Cardiac septum (tissue), 1 donor: ENCODE measurements at regions not wholly inside any gene's neighbourhood (a gene's known extent, or its start where the extent isn't known, plus 50 kb on each side); places are given as distances from the start of the nearest gene placed in this dataset.

Source experiments
- DNase-seq: peaks from one replicate; pipeline ENCODE4 v3.0.0-alpha.2; 2020; ENCODE audit warnings: low spot score
- intact Hi-C: fragments of 100-400 bp; cut with DNase I; formaldehyde crosslinking; loops from one replicate; pipeline ENCODE4 v1.14.0; 2022
- donor health status: DM: no; HTN: no; CAD: no.

- no peak for DNase-seq
- intact Hi-C loops: loop anchor here (10.0 kb wide), 1 partner anchor 127 kb away; no protein-coding TSS in a partner anchor
Measured at GRCh38 chr11:69241844-69242243, 52.1 kb upstream of the MYEOV start.

GRCh38 chr11:69242266-69242920 is 51.6 kb upstream of the MYEOV start:
- peak; percentile 57 for DNase-seq
- intact Hi-C loops: loop anchor here (10.0 kb wide), 1 partner anchor 128 kb away; no protein-coding TSS in a partner anchor

- intact Hi-C loops: loop anchor here (10.0 kb wide), 1 partner anchor 129 kb away; no protein-coding TSS in a partner anchor
- peak; percentile 56 for DNase-seq
Measured at GRCh38 chr11:69243496-69244200, 50.3 kb upstream of the MYEOV start.
